Astrocyte of the hippocampus (primary cell): ENCODE measurements at regions not wholly inside any gene's neighbourhood (a gene's known extent, or its start where the extent isn't known, plus 50 kb on each side); places are given as distances from the start of the nearest gene placed in this dataset.

ENCODE experiments used
- DNase-seq: peaks from one replicate; pipeline ENCODE4 v3.0.0; 2011; ENCODE audit warnings: low read depth, low spot score

DNA sequence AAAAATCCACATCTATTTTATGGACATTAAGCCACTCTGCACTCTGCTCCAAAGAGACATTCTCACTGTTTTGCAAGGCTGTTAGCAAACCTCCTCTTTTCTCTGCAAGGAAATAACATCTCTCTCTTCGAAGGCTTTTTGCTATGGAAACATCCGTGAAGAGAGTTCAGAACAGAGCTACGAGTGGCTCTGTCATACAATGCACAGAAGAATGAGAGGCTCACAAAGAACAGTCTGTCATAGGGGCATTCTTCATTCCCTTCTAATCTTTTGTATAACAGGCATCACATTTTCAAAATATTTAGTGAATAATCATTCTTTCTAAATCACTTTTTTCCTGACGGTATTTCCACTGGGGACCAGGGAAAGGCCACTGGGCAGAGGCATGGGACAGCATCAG is 346.1 kb downstream of the IRS2 start:
- no peak for DNase-seq

DNA sequence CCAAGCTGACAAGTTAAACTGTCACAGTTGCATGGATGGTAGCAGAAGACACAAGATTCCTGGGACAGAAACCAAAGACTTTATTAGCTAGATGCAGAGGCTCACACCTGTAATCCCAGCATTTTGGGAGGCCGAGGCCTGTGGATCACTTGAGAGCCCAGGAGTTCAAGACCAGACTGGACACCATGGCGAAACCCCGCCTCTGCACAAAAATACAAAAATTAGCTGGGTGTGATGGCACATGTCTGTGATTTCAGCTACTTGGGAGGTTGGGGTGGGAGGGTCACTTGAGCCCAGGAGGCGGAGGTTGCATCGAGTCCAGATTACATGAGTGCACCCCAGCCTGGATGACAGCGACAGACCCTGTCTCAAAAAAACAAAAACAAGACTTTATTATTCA is 346.6 kb downstream of the IRS2 start:
- DNase-seq = no peak

DNA sequence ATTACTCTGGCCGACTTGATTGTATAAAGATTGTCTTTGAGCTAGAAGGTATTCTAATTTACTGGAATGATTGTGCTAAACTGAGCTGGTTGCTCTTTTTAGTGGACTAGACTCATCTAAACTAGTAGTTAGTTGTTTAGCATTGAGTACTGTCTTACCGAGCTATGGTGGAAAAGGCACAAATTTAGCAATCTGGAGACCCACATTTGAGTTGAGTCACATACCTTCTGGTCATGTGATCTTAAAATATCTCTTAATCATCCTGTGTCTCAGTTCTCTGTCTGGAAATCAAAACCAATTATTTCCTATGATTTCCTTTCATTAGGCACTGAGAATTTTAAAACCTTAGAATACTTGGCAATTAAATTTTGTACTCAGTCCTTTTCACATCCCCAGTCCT is 349.5 kb downstream of the IRS2 start:
- DNase-seq = no peak

DNA sequence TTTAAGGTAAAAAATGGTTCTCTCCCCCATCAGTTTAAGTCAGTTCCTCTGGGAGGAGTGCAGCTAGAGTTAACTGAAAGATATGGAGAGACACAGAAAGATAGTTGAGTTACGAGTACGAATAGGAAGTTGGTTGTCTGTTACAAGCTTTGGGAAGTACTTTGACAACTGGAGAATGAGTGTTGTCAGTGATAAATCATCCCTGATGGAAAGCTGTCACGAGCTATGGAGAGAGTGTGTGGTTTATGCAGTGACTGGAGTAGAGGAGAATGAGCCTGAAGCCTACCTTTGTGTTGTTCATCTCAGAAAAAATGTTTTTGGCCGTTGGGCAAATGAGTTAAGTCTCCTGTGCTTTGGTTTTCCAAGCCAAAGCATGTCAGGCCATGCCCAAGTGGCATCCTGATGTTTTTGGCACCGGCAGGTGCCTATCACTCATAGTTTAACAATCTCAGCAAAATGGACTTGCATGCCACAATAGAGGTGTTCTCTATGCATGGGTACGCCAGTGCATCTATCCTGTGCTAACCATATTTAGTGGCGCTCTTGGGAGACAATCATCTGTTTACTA is 350.2 kb downstream of the IRS2 start:
- DNase-seq = no peak

DNA sequence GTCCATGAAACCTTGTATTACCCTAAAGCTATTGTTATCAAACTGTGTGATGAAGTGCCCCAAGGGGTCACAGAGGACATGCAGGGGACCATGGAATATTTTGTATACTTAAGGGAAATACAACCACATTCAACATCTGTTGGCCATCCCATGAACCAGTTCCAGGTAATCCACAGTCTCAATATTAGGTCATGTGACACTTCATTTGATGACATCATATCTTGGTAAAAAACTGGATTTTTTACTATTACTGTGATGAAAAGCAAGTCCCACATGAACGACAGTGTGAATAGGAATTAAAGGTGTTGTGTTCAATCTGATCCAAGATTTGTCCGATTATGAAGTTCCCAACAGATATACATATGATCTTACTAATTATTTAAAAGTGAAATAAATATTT is 355.2 kb downstream of the IRS2 start:
- no peak for DNase-seq

DNA sequence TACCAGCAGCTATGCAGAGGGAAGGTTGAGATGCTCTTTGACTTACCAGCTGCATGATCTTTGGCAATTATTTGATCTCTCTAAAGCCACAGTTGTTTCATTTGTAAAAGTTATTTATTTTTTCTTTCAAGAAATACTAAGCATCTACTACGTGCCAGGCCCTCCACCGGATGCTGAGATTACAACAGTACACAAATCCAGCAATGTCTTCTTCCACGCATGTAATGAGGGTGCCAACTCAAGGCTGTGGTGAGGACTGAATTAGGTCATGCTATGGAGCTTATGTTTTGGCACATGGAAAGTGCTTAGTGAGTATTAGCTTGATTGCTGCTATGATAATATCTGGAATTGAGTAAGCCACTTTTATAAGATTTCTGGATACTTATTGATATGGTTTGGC is 358.2 kb downstream of the IRS2 start:
- DNase-seq = no peak

DNA sequence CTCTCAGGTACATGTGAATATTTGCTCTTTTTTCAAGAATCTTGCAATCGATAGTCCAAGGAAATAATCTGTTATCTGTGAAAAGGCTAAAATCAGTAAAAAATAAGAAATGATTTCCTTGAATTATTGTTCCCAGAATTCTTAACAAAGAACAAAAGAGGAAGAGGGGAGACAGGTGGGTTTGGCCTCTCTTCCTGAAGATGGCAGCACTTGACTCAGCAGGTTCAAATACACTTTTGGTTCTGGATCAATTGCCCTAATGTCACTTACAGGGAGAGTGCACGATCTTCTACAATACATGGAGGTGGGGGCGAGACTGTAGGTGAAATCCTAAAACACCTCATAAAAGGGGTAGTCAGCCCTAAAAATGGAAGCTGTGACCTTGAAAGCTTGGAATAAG is 358.7 kb downstream of the IRS2 start:
- no peak for DNase-seq

DNA sequence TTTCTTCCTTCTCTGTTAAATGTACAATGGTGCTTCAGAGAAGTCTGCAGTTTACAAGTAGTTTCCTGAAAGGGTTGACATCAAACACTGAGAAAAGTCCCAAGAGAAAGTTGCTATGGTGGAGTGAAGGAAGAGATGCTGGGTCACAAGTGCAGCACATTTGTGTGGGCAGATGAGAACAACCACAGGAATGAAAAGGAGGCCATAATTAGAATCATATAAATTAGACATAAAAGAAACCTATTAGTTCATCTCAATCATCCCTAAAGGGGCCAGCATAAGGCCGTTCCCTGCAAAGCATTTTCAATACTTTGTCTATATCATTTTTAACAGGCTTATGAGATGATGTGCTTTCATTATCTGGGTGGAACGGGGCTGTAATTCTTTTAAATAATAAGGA is 359.2 kb downstream of the IRS2 start:
- peak; percentile 54 for DNase-seq

DNA sequence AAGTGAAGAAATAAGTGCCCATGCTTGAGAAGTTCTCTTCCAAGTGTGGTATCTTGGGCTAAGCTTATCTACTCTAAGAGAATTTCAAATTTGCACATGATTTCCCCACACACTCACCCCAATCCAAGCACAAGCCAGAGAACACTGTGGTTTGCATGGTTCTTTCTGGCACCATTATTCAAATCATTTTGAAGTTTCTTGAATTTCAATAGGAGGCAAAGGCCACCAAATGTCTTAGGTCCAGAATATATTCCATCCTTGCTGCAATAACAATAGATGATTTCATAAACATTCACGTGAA is 359.7 kb downstream of the IRS2 start:
- DNase-seq = peak; percentile 28

DNA sequence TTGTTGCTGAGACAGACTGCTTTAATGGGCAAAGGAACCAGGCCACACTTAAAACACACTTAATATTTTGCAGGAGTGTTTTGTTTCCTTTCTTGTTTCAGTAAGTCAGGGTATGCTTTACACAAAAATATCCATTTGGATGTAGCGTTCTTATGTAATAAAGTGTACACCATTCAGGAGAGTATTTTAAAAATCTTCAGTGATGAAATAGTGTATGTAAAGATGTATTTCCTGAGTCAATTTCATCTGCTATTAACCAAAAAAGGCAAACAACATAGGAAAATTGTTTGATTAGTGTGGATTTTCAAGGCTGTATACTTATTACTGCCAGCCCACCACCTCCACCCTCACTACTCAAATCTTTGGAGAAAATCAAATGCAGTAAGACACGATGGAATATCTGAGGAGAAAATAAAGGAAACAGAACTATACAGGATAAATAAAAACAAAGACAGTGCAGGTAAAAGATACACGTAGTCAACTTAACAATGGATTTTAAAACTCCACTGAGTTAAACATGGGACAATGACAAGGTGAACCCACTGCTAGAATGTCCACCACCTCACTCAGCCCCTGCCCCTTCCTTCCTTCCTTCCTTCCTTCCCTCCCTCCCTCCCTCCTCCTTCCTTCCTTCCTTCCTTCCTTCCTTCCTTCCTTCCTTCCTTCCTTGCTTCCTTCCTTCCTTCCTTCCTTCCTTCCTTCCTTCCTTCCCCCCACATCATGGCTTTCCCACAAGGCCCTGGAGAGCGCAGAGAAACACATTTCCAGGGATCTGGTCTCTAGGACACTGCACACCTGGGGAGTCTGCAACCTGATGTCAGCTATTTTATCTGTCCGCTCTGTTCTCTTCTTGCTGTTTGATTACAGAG is 360.3 kb downstream of the IRS2 start:
- DNase-seq = no peak

DNA sequence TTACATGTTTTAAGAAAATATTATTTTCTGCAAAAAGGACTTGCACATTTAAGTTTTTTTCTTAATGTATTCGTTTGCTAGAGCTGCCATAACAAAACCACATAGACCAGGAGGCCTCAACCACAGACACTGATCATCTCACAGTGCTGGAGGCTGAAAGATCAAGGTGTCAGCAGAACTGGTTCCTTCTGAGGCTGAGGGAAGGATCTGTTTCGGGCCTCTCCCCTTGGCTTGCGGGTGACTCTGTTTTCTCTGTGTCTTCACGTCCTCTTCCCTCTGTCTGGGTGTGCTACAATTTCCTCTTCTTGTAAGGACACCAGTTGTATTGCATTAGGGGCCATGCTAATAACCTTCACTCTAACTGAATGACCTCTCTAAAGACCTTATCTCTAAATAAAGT is 364.2 kb downstream of the IRS2 start:
- DNase-seq = no peak

DNA sequence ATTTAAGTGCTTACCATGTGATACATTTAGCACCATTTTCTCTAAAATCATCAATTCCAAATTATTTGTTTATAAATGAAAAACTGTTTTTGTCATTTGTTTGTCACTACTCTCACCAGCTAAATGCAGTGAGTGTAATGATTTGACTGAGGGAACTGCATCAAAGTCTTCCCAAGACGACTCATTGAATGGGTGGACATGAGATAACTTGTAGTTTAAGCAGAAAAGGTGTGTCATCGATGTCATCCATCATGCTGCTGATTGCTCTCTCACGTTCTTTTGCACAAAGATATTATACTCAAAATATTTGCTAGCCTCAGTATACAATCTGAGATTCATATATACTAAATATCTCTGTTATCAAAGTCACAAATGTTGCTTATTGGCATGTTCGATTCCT is 366.5 kb downstream of the IRS2 start:
- DNase-seq = no peak

DNA sequence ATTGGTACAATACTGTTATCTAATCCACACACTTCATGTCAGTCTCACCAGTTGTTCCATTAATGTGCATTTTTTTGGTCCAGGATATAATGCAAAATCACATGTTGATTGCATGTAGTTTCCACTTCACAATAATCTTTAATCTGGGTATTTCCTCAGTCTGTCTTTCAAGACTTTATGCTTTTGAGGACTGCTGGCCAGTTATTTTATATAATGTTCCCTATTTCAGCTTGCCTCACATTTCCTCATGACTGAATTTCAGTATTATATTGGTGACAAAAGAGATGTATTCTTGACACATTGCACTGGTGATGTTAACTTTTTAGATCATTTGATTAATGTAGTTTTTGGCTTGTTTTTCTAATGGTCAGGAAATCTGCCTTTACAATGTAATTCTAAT is 368.3 kb downstream of the IRS2 start:
- DNase-seq = no peak

DNA sequence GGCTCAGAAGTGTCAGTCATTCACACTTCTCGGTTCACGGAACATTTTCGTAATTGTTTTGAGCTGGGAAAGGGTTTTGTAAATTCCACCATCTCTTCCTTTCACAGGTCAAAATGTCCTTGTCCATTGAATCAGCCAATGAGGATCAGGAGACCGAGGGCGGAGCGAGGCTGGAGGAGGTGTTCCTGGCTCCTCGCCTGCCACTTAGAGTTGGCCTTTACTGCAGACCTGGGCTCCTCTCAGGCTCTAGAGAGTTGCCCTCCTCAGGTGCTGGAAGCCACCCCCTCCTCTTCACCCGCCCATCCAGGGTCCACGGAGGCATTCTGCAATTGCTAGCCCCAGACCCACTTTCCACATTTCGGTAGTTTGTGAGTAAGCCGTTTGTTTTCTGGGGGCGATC is 370.4 kb downstream of the IRS2 start:
- DNase-seq = no peak

DNA sequence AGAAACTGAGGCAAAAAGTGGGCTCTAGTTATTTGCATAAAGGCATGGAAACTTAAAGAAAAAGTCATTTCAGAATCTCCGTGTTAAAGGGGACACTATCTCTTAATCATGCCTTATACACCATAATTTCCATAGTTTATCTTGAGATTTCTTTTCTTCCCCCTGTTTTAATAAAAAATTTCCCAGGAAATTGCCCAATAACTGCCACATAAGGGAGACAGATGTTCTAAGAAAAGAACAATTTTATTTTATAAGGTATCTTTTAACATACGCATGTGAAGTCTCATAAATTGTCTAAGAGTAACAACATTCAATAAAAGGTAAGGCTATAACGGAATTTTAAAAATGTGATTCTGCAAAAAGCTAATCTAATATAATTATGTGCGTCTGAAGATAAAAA is 371.3 kb downstream of the IRS2 start:
- DNase-seq = no peak

DNA sequence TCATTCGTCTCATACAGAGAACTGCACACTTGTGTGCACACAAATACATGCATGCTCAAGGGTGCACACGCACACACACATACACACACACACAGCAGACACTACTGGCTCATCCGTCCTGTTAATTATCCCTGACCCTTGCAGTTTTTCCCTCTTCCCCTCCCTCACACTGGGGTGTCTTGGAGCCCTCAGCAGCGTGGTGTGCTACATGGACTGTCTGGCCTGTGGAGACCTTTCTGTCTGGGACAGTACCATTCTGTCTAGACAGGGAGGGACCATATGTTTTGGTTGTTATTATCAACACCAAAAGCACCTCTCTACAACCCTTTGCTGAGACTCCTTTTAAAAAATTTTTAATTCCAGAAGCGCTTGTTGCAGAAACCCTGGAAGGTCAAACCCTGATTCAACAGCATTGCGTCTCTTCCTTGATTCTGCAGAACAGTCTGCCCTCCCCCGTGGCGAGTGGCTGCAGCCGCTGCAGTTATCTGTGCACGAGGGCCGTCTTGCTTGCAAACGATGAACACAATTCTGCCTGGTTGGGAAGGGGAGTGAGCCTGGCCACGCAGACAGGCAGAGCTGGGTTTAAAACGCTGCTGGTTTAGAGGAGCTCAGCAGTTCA is 374.0 kb downstream of the IRS2 start:
- DNase-seq = peak; percentile 79

DNA sequence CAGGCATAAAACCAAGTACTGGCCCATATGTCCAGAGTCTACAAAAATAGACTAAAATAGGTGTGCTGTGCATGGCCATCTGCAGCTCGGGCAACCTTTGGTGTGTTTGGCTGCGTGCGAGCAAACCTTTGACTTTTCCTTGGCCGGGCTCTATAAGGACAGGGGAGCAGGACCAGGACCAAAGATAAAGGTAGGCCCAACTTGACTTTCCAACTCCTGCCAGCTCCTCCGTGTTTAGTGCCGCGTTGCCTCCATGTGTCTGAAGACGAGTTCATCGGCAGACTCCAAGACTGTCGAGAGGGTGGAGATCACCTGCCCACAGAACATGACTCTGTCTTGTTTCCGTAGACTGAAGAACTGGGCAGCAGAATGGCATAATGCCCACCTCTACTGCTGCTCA is 375.5 kb downstream of the IRS2 start:
- DNase-seq = no peak

DNA sequence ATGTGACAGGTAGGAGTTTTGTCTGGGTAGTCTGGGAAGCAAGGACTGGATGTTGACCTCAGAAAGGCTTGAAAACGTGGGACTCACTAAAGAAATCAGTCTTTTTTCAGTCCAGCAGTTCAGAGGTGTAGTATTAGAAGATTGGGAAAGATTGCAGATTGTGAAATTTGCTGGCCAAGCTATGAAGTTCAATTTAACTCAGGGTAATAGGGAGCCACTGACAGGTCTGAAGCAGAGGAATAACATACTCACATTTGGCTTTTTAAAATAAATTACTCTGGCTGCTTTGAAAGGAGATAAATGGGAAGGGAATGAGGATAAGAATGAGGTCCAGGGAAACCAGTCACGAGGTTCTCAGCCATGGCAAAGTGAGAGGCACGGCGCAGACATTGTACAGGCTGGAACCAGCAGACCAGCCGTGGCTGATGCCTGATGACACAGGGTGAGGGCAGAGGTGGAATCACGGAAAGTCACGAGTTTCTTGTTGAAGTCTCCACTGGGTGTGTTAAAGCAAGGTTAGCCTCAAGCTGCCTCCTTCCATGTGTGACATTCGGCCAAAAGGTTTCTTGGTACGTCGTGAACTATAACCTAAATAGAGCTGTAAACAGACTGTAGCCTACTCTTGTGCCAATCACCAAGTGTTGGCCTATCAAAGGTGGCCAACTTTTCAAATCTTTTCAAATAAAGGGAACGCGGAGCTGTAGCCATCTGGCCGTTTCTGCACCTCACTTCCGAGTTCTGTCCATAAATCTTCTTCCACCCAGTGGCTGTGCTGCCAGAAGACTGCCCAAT is 377.6 kb downstream of the IRS2 start:
- DNase-seq = no peak

DNA sequence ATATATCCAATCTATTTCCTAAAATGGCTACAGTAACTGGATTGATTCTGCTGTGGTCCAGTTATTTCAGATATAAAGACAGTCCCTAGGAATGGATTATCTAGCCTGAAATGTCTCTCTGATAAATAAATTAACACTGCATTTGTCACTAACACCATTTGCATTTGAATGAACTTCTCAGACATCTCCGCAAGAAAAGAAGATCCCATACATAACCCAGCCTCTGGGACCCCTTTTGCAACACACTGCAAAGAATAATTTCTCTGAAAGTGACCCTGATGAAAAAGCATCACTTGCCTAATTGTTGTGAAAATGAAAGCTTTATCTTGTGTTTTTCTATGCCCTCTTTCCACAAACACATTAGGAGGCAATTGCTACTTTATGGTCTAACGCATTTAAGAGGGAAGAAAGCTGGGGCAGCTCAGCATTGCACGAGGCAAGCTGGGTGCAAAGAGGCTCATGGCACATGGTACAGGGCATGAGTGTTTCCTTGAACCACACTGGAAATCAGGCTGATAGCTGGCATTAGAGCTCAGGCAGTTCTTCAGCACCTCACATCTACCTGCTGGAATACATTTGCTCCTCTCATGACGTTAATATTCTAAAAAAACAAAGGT is 379.9 kb downstream of the IRS2 start:
- DNase-seq = no peak

DNA sequence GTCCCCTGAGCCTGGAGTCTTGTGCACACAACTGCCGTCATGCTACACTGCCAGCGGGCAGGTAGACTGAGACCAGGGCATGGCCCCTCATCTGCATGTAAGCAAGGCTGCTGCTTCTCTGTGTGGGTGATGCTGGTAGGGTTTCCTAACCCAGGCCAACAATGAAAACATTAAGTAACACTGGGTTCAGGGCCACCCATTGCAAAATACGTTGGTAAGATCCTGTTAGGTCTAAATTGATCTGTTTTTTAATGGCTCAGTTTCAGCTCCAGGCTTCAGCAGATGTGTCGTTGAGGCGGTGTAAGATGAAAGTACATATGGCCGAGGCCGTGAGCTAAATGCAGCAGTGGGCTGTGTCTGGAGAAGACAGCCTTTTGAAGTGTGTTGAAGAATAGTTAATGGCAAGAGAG is 383.4 kb downstream of the IRS2 start:
- DNase-seq = no peak

DNA sequence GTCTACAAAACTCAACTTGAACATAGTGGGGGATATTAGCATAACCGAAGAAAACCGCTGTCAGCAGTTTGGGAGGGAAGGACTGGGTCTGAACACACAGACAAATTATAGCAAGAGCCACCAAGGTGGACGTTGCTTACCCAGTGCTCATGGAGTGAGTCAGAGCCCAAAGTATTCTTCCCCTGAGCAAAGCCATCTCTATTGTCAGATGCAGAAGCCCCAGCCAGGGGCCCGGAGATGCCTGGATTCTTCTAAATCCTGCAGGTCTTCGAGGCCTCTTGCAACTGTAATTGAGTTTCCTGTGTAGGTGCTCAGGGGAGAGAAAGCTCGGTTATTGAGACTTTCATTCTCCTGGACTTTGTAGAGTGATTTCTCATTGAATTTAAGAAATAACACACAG is 384.5 kb downstream of the IRS2 start:
- no peak for DNase-seq

DNA sequence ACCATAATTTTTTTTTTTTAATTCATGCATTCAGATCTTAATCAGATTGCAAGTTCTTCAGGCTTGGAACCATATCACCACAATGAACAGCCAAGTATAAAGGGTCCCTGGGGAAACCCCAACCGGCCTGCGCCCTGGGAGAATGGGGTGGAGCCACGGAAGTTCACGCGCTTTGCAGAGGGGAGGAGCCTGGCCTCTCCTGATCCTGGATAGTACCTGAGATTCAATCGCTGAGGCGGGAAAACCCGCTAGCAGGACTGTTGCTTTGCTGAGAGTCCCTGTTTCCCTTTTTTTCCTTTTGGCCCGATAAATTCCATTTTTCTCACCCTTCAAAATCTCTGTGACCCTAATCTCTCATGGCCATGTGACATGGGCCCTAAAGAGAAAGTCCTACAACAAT is 385.1 kb downstream of the IRS2 start:
- DNase-seq = no peak
